GM19463 (cell line): ENCODE measurements at regions not wholly inside any gene's neighbourhood (a gene's known extent, or its start where the extent isn't known, plus 50 kb on each side); places are given as distances from the start of the nearest gene placed in this dataset.

Experiments used
- ATAC-seq: cut with Tn5 transposase; IDR thresholded peaks from one replicate; pipeline ENCODE4 v1.9.1; 2021; ENCODE audit warnings: mild to moderate bottlenecking, moderate library complexity; ENCODE audit not compliant: unreplicated experiment

DNA sequence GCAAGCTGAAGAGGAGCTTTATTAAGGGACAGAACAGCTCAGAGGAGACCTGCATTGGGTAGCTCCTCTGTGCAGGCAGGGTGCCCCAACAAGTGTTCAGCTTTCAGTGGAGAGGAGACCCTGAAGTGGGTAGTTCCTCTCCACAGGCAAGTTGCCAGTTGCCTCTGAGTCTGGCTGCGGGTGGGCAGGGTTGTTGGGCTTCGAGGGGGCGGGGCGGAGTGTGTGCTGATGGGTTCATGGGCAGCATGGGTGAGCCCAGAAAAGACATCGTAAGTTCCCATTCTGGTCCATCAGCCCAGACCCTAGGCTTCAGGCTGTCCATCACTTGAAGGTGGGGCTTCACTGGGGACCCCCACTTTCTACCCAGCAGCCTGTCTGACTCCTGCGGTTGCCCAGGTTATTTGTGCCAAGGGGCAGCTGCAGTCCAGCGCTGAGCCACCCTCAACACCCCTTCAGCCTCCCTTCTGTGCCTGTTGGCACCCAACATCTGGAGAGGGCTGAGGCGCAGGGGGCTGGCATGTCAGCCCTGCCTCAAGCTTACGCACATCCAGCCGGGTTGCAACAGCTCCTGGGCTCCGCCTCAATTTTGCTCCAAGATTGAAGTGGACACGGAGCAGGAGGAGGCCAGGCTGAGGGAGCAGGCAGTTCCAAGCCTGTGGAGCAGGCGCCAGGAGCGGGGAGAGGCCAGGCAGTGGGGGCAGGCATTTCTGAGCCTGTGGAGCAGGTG, 350.5 kb upstream of the PCDH20 start:
- no peak for ATAC-seq

DNA sequence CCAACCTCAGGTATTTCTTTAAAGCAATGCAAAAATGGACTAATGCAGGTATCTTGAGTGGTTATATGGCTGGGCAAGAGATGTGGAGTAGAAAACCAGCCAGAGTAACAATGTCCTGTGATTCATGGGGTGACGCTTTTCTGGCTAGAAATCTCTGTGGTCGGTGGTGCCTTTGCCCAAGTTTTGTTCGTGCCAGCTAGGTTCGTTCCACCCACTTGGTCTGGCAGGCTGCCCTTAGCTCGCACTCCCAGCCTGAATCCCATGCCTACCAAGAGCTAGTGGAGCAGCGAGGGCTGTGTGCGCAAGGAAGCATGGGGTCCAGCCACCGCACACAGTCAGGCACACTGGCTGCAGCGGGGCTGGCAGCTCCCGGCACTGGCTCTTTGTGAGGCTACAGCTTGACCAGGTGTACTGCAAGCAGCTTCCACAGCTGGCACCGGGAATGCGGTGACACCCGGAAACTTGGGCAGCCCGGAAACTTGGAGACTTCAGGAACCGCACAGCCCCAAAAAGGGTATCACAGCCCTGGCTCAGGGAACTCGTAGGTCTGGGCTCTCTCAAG, 349.6 kb upstream of the PCDH20 start:
- no peak for ATAC-seq

DNA sequence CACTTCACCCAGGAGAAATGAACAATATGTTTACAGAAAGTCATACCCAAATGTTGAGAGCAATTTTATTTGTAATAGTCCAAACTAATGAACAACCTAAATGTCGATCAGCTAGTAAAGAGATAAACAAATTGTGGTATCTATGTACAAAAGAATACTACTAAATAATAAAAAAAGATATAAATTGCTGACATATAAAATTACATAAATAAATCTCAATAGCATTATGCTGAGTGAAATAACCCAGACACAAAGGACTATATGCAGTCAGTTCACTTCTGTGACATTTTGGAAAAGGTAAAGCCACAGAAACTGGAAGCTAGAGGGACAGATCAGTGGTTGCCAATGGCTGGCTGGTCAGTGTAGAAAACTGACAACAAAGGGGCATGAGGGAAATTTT, 346.0 kb upstream of the PCDH20 start:
- ATAC-seq = no peak

DNA sequence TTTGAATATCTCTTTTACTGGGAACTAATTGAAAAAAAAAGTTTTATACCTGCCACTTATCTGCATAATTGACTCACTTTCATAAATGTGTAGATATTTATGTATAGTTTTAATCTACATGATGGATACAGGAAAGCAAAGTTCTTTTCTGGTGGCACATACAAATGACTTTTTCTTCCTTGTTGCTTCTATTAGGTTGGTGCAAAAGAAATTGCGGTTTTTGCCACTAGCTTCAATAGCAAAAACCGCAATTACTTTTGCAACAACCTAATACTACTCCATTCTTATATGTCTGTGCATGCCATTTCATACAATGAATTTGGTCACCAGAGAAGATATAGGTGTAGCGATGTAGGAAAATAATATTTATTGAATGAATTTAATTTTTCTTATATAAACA, 344.5 kb upstream of the PCDH20 start:
- no peak for ATAC-seq

DNA sequence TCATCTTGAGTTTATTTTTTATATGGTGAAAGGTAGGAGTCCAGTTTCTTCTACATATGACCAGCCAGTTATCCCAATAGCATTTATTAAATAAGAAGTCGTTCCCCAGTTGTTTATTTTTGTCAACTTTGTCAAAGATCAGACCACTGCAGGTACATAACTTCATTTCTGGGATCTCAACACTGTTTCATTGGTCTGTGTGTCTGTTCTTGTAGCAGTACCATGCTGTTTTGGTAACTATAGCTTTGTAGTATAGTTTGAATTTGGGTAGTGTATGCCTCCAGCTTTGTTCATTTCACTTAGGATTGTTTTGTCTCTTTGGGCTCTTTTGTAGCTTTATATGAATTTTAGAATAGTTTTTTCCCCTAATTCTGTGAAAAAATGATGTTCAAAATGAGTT, 340.4 kb upstream of the PCDH20 start:
- no peak for ATAC-seq

DNA sequence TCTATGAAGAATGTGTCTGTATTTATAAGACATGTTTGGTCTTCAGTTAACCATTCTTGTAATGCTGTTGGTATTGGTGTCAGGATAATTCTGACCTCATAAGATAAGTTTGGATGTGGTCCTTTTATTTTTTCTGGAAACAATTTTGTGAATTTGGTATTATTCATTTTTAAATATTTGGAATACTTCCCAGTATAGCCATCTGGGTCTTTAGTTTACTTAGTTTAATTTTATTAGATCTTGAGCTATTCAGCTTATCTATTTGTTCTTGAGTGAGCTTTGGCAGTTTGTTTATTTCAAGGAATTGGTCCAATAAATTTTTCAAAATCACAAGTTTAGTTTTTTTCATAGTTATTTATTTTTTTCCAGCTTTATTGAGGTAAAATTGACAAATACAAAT, 335.4 kb upstream of the PCDH20 start:
- no peak for ATAC-seq

DNA sequence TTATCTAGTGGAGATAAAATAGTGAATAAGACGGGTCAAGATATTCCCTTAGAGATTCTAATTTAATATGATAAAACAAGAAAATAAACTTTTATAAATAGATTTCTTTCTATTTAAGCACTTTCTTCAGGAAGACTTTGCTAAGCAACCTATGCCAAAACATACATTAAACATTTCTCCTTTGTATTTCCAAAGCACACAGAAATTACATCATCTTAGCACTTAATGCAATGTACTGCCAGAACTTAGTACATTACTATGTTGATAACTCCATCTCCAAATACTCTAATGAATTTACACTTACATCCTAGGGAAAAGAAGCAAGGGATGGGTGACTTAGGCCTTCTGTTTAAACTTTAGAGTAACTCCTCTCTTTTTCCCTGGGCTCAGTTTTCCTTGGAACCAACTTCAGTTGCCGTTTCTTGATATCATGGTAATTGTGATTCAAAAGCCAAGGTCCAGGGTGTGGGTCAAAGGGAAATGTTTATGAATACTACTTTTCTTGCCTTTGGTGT, 322.6 kb upstream of the PCDH20 start:
- no peak for ATAC-seq

DNA sequence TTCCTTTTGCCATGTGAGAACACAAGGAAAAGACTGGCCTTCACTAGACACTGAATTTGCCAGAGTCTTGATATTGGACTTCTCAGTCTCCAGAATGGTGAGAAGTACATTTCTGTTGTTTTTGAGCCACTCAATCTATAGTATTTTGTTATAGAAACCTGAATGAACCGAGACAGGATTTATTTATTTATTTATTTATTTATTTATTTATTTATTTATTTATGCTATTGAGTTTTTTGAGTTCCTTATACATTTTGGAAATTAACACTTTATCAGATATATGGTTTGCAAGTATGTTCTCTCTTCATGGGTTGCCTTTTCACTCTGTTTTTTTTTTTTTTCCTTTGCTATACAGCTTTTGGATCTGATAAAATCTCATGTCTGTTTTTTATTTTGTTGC, 319.0 kb upstream of the PCDH20 start:
- ATAC-seq = no peak

DNA sequence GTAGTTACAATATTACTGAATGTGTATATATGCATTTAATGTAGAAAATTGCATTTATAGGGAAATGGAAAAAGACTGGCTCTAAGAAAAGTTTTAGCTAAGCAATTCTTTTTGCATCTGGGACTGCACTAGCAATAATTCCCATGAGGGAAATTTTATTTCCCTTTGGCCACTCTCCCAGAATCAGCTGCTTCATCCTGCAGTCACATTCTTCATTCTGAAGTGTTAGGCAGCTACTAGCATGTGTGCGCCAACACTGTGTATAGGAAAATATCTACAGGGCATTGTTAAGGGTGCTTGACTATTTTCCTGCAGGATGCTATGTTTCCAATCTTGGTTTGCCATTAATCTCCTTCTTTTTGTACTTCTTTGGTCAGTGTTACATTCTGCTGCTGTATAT, 312.8 kb upstream of the PCDH20 start:
- no peak for ATAC-seq

DNA sequence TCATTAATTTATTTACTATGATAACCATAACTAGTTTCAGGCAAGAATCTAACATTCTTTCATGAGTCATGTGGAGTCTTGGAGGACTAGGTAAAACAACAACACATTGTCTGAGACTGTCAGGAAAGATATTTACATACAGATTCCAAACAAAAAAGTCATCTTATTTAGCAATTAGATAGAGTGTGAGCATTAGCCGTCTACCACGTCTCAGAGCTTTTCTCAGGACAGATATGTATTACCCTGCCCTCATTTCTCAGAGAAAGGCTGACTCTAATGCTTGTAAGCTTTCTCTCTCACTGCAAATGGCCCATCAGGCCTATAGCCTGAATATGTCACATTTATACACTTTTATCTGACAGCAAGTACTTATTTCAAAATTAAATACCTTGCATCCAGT, 312.1 kb upstream of the PCDH20 start:
- ATAC-seq = no peak

DNA sequence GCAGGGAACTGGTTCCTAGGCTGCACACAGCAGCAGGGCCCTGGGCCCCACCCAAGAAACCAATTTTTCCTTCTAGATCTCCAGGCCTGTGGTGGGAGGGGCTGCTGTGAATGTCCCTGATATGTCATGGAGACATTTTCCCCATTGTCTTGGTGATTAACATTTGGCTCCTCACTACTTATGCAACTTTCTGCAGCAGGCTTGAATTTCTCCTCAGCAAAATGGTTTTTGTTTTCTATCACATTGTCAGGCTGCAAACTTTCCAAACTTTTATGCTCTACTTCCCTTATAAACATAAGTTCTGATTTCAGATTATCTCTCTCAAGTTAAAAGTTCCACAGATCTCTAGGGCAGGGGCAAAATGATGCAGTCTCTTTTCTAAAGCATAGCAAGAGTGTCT, 310.2 kb upstream of the PCDH20 start:
- ATAC-seq = no peak

DNA sequence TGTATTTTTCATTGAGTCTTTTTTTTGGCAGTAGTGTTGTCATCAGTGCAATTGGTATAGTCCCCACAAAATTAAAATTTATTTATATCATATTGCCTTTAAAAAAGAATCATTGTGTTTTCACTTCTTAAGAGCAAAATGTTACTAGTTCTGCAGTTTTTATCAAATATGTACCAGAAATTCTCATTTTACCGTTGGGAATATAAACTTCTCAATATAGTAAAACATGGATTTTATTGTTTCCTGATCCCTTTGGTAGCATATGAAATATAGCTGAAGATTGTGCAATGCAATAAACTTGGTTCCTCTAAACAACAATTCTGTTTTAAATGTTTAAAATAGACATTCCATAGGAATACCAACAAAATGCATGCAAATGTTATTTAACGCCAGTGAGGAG, 306.5 kb upstream of the PCDH20 start:
- ATAC-seq = no peak

DNA sequence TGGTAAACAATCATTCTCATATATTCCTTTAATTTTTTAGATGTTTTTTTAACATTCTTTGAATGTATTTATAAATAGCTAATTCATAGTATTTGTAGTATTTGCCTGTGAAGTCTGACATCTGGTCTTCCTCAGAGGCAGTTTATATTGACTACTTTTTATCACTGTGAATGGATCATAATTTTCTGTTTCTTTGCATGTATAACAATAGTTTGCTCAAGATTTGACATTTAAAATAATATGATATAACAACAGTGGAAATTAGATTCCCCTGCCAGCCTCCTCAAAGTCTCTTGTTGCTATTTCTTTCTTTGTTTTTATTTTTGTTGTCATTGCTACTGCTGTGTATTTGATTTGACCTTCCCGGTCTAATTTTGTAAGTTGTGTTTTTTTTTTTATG, 297.0 kb upstream of the PCDH20 start:
- ATAC-seq = no peak

DNA sequence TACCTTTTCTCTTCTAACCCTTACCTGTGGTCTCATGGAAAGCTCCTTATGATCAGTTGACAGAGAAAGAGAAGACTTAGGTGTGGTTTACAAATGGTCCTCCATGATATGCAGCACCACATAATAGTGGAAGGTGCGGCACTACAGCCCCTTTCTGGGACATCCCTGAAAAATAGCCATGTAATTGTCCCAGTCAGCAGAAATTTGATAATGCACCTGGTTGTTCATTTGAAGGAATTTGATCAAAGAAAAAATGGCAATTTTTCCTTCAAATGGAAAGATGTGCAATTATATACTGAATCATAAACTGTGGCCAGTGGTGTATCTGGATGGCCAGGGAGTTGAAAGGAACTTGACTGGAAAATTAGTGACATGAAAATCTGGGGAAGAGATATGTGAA, 293.6 kb upstream of the PCDH20 start:
- no peak for ATAC-seq

DNA sequence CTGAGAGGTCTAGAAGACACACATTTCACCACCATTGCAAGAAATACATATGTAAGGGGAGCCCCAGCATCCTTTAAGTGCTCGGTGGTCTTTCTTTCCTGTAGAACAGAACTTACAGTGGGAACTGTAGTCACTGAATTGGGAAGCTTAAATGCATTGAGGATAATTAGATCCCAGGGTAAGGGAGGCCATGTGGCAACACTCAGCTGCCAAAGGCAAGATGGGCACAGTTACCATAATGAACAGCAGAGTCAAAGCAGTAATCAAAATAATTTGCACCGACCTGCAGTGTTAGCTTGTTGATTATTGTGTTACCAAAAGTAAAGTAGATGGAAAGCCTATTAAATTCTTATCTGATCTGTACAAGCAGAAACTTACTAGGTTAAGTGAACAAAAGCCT, 291.2 kb upstream of the PCDH20 start:
- no peak for ATAC-seq

DNA sequence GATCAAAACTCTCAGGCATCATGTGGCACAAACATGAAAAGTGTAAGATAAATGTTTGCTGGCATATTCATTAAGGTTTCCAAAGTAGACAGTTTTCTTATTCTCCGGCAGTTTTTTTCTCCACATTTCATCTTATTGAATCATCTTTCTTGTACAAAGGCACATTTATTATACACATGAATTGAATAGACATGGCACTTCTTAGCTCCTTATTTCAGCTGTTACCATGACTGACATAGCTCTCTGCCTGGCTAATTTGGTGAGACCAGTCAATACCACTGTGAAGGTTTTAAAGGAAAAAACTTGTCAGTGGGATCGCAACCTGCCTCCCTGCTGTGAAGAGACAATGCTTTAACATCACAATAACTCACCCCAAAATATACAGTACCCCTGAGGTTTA, 285.0 kb upstream of the PCDH20 start:
- no peak for ATAC-seq

DNA sequence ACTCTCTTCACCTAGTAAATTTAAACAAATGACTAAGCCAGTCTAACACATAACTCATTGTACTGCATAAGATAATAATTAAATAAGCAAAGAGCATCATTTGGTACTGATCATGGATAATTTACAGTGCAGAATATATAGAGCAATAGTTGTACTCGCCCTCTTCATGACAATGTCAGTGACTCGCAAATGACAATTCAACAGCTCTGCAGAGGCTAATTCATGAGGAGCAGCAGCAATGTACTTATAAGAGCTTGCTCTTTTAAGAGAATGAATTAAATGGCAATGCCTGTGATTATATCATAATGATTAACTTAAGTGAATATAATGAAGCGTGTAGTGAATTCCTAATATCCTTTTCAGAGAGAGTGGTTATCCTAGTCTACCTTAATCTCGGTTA, 284.5 kb upstream of the PCDH20 start:
- no peak for ATAC-seq

DNA sequence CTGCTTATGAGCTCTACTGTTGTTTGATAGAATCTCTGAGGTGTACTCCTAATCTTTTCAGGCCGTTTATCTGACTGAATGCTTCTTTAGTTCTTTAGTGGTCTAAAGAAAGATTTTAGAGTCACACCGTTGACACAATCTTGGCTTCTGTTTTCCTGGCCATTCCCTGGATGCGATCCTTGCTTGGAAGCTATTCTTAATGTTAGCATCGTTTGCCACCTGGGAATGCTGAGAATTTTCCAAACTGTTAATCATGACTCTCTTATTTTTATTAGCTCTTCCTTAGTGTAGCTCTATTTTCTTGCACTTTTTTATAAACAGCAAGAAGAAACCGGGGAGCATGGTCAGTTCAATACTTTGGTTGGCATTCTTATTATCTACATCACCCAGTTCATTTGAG, 281.0 kb upstream of the PCDH20 start:
- no peak for ATAC-seq

DNA sequence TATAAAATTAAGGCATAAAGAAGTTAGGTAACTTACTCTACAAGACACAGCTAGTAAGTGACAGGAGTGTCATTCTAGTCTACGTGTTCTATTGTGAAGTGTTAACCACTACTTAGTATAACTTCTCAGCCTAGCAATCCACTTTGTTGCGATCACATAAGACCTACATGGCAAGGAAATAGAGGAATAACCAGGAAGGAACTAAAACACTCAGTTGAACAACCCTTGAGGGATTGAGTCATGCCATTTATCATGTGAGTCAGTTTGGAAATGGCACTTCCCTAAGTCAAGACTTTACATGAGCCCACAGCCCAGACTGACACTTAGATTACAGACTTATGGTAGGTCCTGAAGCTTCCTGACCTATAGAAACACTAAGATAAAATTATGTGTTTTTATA, 279.5 kb upstream of the PCDH20 start:
- no peak for ATAC-seq

DNA sequence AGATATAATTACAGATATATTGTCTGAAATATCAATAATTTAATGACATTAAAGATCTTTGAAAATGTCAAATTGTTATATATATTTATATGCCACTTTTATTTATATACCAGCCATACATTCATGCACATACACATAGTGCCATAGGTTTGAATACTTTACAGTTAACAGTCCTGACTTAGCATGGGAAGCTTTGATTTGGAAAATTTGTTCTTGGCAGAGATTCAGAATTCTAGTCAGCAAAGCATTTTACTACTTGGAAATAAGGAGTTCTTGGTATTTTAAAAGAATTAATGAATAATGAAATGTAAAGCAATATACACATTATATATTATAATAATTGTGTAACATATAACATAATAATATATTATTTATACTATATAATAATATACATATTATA, 277.0 kb upstream of the PCDH20 start:
- no peak for ATAC-seq

DNA sequence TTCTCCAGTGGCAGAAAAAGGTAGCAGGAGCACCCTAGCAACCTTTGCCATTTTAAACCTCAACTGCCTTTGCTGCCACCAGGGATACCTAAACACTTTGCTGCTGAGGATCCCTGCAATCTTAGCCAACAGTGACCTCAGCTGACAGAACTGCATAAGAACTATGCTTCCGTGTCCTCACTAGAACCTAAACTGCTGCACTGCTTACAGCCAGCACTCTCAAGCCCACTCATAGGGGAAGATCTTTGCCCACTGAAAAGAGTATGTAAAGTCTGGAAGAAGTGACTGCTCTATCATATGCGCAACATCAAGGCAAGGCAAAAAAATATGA, 270.0 kb upstream of the PCDH20 start:
- ATAC-seq = no peak

DNA sequence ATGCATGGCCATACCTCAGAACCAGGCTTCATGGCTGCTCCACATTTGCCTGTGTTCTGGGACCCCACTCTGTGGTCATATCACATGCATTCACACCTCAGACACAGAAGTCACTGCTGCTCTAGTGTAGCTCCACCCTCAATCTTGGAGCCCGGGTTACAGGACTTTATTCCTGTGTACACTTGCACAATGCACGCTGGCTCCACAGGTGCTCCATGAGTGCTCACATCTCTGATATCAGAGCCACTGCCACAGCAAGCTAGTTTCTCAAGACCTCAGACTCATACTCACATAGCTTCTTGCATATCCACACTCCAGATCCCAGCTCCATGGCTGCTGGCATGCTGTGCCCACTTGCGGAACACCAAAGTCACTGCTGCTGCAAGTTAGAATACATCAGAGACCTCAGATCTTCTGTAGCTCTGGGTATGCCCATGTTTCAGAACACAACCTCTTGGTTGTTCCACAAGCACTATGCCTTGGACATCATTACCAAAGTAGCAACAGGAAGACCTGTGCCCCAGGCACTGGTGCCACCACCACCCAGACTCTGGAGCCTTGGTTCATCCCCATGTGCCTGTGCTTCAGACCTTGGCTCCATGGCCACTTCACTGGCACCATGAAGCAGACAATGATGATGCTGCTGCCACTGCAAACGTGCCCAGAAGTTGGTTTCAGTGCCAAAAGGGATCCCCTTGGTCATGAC, 269.5 kb upstream of the PCDH20 start:
- ATAC-seq = no peak
